ENCODE measurements at regions not wholly inside any gene's neighbourhood (a gene's known extent, or its start where the extent isn't known, plus 50 kb on each side); places are given as distances from the start of the nearest gene placed in this dataset.

DNA sequence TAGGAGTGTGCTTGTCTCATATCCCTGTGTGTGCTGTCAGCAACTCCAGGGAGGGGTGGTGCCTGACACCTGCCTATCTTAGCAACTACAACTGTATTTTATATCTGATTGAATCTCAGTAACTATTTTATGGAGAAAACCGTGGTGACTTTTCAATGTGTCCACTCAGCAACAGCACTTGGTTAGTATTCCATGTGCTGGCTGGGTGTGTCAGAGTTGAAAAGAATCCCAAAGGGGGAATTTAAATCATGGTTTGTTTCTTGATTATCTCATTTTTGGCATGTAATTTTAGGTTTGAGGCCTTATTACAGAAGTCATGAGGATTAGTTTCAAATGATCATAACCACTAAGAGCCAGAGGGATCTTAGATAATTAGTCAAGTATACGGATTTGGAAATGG is 425.7 kb upstream of the FZD8 start:
- TF ChIP-seq ZNF274 (IDR thresholded peaks at IDR 0.05; ENCODE audit: low read depth, low read length), result no peak
- TF ChIP-seq YY1 (IDR thresholded peaks at IDR 0.05; ENCODE audit: insufficient read depth, insufficient read length), result no peak
- TF ChIP-seq SUZ12 (IDR thresholded peaks at IDR 0.05; ENCODE audit: extremely low read depth, insufficient read depth, insufficient read length), result no peak

Data from NT2/D1 (cell line).